NCI-H2171 (cell line): ENCODE measurements at regions not wholly inside any gene's neighbourhood (a gene's known extent, or its start where the extent isn't known, plus 50 kb on each side); places are given as distances from the start of the nearest gene placed in this dataset.

Experiments used
- DNase-seq: peaks from one replicate; lab custom pipeline; 2025; lab: John Stamatoyannopoulos, UW

DNA sequence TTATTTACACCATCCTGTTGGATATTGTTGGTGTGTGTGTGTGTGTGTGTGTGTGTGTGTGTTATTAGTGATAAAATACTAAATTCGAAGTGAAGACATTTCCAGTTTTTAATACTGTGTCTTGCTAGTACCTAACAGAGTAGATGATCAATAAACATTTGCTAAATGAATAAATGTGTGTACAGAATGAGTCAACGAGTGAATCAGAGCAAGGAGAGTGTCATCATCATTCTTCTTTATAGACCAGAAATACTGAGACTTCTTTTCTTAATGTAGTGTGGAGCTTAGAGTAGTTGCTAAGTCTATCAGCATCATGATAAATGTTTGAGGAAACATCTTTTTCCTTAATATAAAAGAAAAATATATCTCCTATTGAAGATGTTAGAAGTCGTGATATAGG is 169.7 kb upstream of the SATB2 start:
- DNase-seq: no peak

GRCh38 chr2:199624958-199625357 is 167.2 kb upstream of the SATB2 start:
- DNase-seq: no peak

GRCh38 chr2:199612509-199613130 is 154.9 kb upstream of the SATB2 start:
- no peak for DNase-seq

- no peak for DNase-seq
Measured at GRCh38 chr2:199607914-199608313, 150.2 kb upstream of the SATB2 start.

- no peak for DNase-seq
Measured at GRCh38 chr2:199606193-199606780, 148.5 kb upstream of the SATB2 start.

DNA sequence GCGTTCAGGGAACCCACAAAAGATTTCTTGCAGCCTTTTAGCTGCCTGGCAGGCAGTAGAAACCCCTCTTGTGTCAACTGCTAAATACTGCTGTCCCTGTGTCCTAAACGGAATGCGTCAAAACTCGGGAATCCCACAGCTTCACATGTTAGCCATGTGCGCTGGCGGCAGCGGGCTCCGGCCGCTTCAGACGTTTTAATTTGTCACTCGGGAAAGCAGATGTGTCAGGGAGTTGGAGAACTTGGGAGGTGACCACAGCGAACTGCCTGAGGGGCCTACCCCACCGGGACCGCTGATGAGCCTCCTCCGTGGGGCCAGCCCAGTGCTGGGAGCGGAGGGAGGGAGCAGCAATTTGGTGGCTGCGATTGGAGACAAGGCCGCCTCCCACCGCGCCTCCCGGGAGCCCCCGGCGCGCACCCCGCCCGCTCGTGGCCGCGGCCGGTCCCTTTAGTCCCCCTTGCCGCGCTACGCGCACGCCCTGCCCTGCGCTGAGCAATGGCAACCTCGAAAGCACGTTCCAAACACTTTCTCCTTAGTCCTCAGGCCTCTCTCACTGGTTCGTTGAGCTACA is 146.1 kb upstream of the SATB2 start:
- no peak for DNase-seq

DNA sequence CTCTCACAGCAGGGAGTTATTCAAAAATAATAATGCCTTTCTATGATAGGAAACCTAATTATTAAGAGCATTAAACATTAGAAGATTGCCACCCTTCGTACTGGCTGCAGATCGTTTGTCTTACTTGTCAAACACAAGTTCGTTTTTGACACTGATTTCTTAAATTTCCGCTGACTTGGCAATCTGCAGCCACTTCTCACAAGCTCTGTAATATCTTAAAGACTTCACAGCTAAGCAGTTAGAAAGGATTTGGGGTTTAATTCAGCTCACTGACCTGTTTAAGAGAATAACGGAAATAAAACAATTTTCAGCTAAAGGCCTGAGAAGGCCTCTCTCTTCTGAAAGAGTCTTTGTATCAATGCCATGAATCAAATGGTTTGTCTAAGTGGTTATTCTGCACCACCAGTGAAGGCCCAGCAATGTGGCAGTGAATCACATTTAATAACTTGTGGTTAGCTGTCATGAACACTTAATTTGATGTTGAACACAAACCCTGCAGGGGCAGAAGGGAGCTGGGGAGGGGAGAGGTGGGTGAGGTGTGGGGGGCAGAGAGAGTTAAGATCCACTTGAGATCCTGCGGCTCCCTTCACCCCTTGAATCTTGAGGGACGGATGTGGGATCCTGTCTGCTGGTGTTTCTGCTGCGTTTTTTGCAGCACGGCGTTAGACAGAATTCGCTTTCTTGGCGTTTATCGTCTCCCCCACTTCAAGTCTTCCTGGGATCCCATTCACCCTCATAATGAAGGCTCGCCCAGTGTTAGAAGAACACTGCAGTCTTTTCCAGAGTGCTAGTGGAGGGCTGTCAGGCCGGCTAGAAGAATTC is 145.4 kb upstream of the SATB2 start:
- DNase-seq: no peak

- DNase-seq: no peak
Measured at GRCh38 chr2:199602271-199602895, 144.6 kb upstream of the SATB2 start.

GRCh38 chr2:199596549-199596948 is 138.8 kb upstream of the SATB2 start:
- DNase-seq: peak; percentile 18

DNA sequence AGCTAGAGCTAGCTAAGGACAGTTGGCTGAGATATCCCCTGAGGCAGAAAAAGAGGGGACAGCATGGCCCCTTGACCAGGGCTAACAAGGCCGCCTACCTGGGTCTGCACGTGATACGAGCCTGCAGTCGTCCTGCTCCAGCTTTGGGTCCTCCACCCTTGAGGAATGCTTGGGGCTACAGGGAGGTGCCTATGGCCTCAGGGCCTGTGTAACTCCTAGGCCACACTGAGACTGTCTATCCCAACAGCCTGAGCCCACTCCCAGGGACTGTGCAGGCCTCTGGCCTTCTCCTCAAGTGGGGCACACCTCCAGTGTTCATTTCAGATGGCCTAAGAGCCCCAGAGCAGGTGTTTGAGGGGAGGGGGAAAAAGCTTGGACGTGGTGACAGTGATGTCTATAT is 136.7 kb upstream of the SATB2 start:
- no peak for DNase-seq

- DNase-seq: no peak
Measured at GRCh38 chr2:199591826-199592225, 134.1 kb upstream of the SATB2 start.

GRCh38 chr2:199590321-199591203 is 132.8 kb upstream of the SATB2 start:
- no peak for DNase-seq

GRCh38 chr2:199589306-199589705 is 131.6 kb upstream of the SATB2 start:
- DNase-seq: no peak

- DNase-seq: no peak
Measured at GRCh38 chr2:199588054-199588453, 130.3 kb upstream of the SATB2 start.

GRCh38 chr2:199586646-199587045 is 128.9 kb upstream of the SATB2 start:
- no peak for DNase-seq

DNA sequence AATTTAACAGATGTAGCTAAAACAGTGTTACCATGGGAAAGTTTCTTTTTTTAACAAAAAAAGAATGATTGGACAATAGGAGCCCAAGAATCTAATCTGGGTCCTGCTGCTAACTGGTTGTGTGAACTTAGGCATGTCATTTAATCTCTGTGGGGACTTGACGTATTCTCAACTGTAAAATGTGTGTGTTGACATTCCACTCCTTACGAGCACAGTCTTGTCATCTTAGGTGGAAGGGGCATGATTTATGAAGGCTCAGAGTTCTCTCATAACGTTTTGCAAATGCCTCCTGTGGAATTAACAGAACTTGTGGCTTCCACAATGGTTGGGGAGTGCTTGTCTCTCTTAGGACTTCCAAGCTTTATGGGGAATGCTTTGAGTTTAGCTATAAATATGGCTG is 125.9 kb upstream of the SATB2 start:
- no peak for DNase-seq

DNA sequence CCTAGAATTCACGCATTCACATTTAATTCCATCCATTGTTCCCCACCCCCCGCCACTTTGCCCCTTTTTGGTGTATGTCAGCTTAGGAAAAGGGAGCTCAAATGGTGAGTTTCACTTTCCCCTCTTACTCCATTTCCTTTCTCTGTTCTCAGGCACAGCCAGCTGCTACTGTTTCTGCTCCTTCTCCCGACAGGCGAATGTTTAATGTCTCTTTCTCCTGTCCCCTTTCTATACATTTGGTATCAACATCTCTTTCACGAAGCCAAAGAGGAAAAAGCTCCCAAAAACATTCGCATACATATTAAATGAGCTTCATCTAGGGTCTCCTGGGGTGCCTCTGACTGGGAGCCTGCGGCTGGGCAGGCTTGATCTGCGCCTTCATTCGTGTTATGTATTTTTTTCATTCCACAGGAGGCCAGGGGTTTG is 124.2 kb upstream of the SATB2 start:
- DNase-seq: no peak

GRCh38 chr2:199581408-199581807 is 123.7 kb upstream of the SATB2 start:
- no peak for DNase-seq

GRCh38 chr2:199575416-199575815 is 117.7 kb upstream of the SATB2 start:
- no peak for DNase-seq

GRCh38 chr2:199572571-199572970 is 114.8 kb upstream of the SATB2 start:
- no peak for DNase-seq

DNA sequence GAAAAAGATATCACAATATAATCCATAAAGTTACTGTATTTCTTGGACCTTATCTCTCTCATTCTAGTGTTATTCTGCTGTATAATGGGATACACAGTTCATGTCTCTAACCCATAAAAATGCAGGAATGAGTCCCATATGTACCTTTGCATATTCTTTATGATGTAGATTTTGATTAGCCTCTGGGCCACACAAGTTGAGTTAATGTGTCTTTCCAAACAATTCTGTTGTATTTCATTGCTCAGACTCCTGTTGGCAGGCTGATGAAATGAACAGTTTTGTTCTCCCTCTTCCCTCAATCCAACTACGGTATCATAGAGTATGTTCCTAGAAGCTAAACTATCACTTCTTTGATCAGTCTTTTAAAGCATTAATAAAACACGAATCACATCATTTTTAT is 113.2 kb upstream of the SATB2 start:
- DNase-seq: no peak

DNA sequence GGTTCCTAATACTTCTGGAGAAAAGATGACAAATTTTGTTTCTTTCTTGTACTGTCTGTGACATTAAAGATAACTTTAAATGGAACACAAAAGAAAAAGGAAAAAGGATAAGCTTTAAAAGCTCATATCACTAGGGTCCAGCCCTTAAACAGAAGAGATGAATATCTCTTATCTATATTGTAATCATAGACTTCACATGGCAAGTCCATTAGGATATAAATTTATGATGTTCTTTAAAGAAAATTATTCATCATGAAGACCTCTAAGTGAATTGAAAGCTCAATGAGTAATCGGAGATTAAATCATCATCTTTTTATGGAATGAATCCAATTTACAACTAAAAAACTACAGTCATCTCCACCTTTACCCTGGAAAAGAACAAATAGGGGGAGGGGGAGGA is 111.6 kb upstream of the SATB2 start:
- no peak for DNase-seq
